Activated B cell treated with CpG ODN at 0.5 μM for 24 hours (primary cell): ENCODE measurements at regions not wholly inside any gene's neighbourhood (a gene's known extent, or its start where the extent isn't known, plus 50 kb on each side); places are given as distances from the start of the nearest gene placed in this dataset.
"Not testable (repeated sequence)": the region's sequence is repeated elsewhere in the genome, so short reads cannot be mapped to it uniquely, and the experiment has no call there.

Experiments used
- ATAC-seq: fragments of 200-7000 bp; cut with Tn5 transposase; one replicate; pipeline ENCODE4 v1.10.0; 2021; ENCODE audit warnings: low read depth, mild to moderate bottlenecking, moderate library complexity
- CTCF ChIA-PET: fragments of 350-600 bp; sonication (Branson Sonifier 250); formaldehyde crosslinking; loops from one replicate; lab custom pipeline; 2021; ENCODE audit warnings: antibody characterized with exemption; lab: Charles Lee
- POLR2A ChIA-PET: fragments of 350-600 bp; sonication (Branson Sonifier 250); formaldehyde crosslinking; loops from one replicate; lab custom pipeline; 2021; ENCODE audit warnings: antibody characterized with exemption; lab: Charles Lee
- DNase-seq: peaks from one replicate; pipeline ENCODE4 v3.0.0; 2022
- H3K27ac Mint-ChIP-seq: one replicate; pipeline ENCODE4 v1.8.0; 2020; ENCODE audit warnings: mixed read lengths
- H3K27me3 Mint-ChIP-seq: one replicate; pipeline ENCODE4 v1.8.0; 2021; ENCODE audit warnings: mixed read lengths
- H3K36me3 Mint-ChIP-seq: one replicate; pipeline ENCODE4 v1.8.0; 2021; ENCODE audit warnings: low read depth, mixed read lengths
- H3K4me1 Mint-ChIP-seq: one replicate; pipeline ENCODE4 v1.8.0; 2021; ENCODE audit warnings: mixed read lengths
- H3K4me3 Mint-ChIP-seq: one replicate; pipeline ENCODE4 v1.8.0; 2020; ENCODE audit warnings: mild to moderate bottlenecking, mixed read lengths
- H3K9me3 Mint-ChIP-seq: one replicate; pipeline ENCODE4 v1.8.0; 2020; ENCODE audit warnings: mixed read lengths
- CTCF ChIP-seq: fragments of 200-600 bp; IDR thresholded peaks from one replicate; pipeline ENCODE4 v1.8.0; 2022; ENCODE audit warnings: antibody characterized with exemption, mild to moderate bottlenecking
- intact Hi-C: fragments of 100-400 bp; cut with micrococcal nuclease; formaldehyde crosslinking; loops from one replicate; pipeline ENCODE4 v1.15.1; 2024

- Mint-ChIP-seq H3K4me3 (no peak overlapping the region), H3K36me3 (no peaks in the 10 kb centered on the region), H3K27ac (no peak overlapping the region), H3K27me3 (peaks cover 6% of the 10 kb centered on the region), H3K9me3 (no peaks in the 10 kb centered on the region), H3K4me1 (no peaks in the 10 kb centered on the region)
- ChIA-PET POLR2A (no interaction called here), CTCF (no interaction called here)
- DNase-seq (no peak), ATAC-seq (no peak)
- intact Hi-C loops: no loop called here
- no peak for TF ChIP-seq CTCF
Measured at GRCh38 chr2:240239325-240239724, 98.9 kb upstream of the OTOS start.

GRCh38 chr2:240240017-240240734, 99.7 kb upstream of the OTOS start:
- ATAC-seq (no peak), DNase-seq (no peak)
- intact Hi-C loops: no loop called here
- H3K4me3 Mint-ChIP-seq: no peak overlapping the region
- H3K4me1 Mint-ChIP-seq: no peaks in the 10 kb centered on the region
- H3K27me3 Mint-ChIP-seq: peaks cover 7% of the 10 kb centered on the region
- POLR2A ChIA-PET: no interaction called here
- no peaks in the 10 kb centered on the region for H3K36me3 Mint-ChIP-seq
- CTCF ChIA-PET: no interaction called here
- TF ChIP-seq CTCF: no peak
- H3K9me3 Mint-ChIP-seq: no peaks in the 10 kb centered on the region
- no peak overlapping the region for H3K27ac Mint-ChIP-seq

GRCh38 chr2:240240781-240241180, 100.3 kb upstream of the OTOS start:
- Mint-ChIP-seq H3K4me1 (no peaks in the 10 kb centered on the region), H3K27me3 (peaks cover 12% of the 10 kb centered on the region), H3K36me3 (no peaks in the 10 kb centered on the region), H3K27ac (no peak overlapping the region), H3K9me3 (no peaks in the 10 kb centered on the region), H3K4me3 (no peak overlapping the region)
- ATAC-seq (no peak), DNase-seq (no peak)
- no peak for TF ChIP-seq CTCF
- ChIA-PET CTCF (no interaction called here), POLR2A (no interaction called here)
- intact Hi-C loops: no loop called here

GRCh38 chr2:240241572-240241971, 101.1 kb upstream of the OTOS start:
- ATAC-seq (no peak), DNase-seq (no peak)
- Mint-ChIP-seq H3K4me1 (no peaks in the 10 kb centered on the region), H3K36me3 (no peaks in the 10 kb centered on the region), H3K4me3 (no peak overlapping the region), H3K27me3 (peaks cover 14% of the 10 kb centered on the region), H3K9me3 (no peaks in the 10 kb centered on the region), H3K27ac (no peak overlapping the region)
- intact Hi-C loops: no loop called here
- POLR2A ChIA-PET: no interaction called here
- CTCF ChIA-PET: no interaction called here
- no peak for TF ChIP-seq CTCF

GRCh38 chr2:240243049-240243448, 102.6 kb upstream of the OTOS start:
- H3K27ac Mint-ChIP-seq, H3K36me3 Mint-ChIP-seq, DNase-seq: not testable (repeated sequence)

GRCh38 chr2:240244543-240244942, 104.1 kb upstream of the OTOS start:
- H3K27ac Mint-ChIP-seq: no peak overlapping the region
- H3K36me3 Mint-ChIP-seq: no peaks in the 10 kb centered on the region
- H3K4me3 Mint-ChIP-seq: no peak overlapping the region
- TF ChIP-seq CTCF: no peak
- peaks cover 2% of the 10 kb centered on the region for H3K9me3 Mint-ChIP-seq
- DNase-seq (no peak), ATAC-seq (no peak)
- ChIA-PET POLR2A (no interaction called here), CTCF (no interaction called here)
- peaks cover 14% of the 10 kb centered on the region for H3K27me3 Mint-ChIP-seq
- intact Hi-C loops: no loop called here
- no peaks in the 10 kb centered on the region for H3K4me1 Mint-ChIP-seq

More at GRCh38 chr2:240243049-240243448, 102.6 kb upstream of the OTOS start:
- ATAC-seq, intact Hi-C loops, H3K9me3 Mint-ChIP-seq, H3K4me3 Mint-ChIP-seq, POLR2A ChIA-PET, H3K4me1 Mint-ChIP-seq: not testable (repeated sequence)
- CTCF ChIA-PET: interaction anchor here (1.2 kb wide), 1 partner anchor 11 kb away, joined by 4 read pairs; no protein-coding TSS in a partner anchor
- peaks cover 16% of the 10 kb centered on the region for H3K27me3 Mint-ChIP-seq
